ENCODE measurements at regions not wholly inside any gene's neighbourhood (a gene's known extent, or its start where the extent isn't known, plus 50 kb on each side); places are given as distances from the start of the nearest gene placed in this dataset.

GRCh38 chr13:23988546-23989122, 91.3 kb upstream of the C1QTNF9B start:
- H3K27me3 Mint-ChIP-seq (ENCODE audit: low read depth in 3 of 3): peaks cover 4 to 9% (median 5%) of the 10 kb centered on the region in 3 donors

GRCh38 chr13:23990455-23990854, 93.2 kb upstream of the C1QTNF9B start:
- H3K36me3 Mint-ChIP-seq: peaks cover 0 to 3% (median 0%) of the 10 kb centered on the region in 3 donors
- no peaks in the 10 kb centered on the region for H3K9me3 Mint-ChIP-seq
- H3K4me1 Mint-ChIP-seq: peaks cover under 1 to 3% of the 10 kb centered on the region in 2 donors
- no peak overlapping the region for H3K27ac Mint-ChIP-seq
- peaks cover 2 to 5% (median 2%) of the 10 kb centered on the region in 3 donors for H3K27me3 Mint-ChIP-seq (ENCODE audit: low read depth in 3 of 3)
- no peak overlapping the region for H3K4me3 Mint-ChIP-seq
- DNase-seq: no peak

More at GRCh38 chr13:23988546-23989122, 91.3 kb upstream of the C1QTNF9B start:
- no peak overlapping the region for H3K27ac Mint-ChIP-seq
- DNase-seq: no peak
- H3K36me3 Mint-ChIP-seq: peaks cover 0 to 3% (median 0%) of the 10 kb centered on the region in 3 donors
- H3K9me3 Mint-ChIP-seq: no peaks in the 10 kb centered on the region
- no peaks in the 10 kb centered on the region for H3K4me1 Mint-ChIP-seq
- no peak overlapping the region for H3K4me3 Mint-ChIP-seq

- Mint-ChIP-seq H3K27ac (no peak overlapping the region), H3K36me3 (peaks cover 0 to 3% (median 0%) of the 10 kb centered on the region in 3 donors), H3K4me3 (no peak overlapping the region), H3K4me1 (peaks cover 4 to 8% of the 10 kb centered on the region in 2 donors), H3K27me3 (ENCODE audit: low read depth in 3 of 3) (peaks cover 2 to 5% (median 2%) of the 10 kb centered on the region in 3 donors), H3K9me3 (no peaks in the 10 kb centered on the region)
- DNase-seq: no peak
Measured at GRCh38 chr13:23991119-23991518, 93.8 kb upstream of the C1QTNF9B start.

- Mint-ChIP-seq H3K36me3 (peaks cover 0 to 3% (median 0%) of the 10 kb centered on the region in 3 donors), H3K4me3 (no peak overlapping the region), H3K9me3 (no peaks in the 10 kb centered on the region), H3K27ac (no peak overlapping the region), H3K4me1 (peaks cover 4 to 8% of the 10 kb centered on the region in 2 donors), H3K27me3 (ENCODE audit: low read depth in 3 of 3) (peaks cover 0 to 2% (median 2%) of the 10 kb centered on the region in 3 donors)
- DNase-seq: no peak
Measured at GRCh38 chr13:23992781-23993679, 95.7 kb upstream of the C1QTNF9B start.

- no peaks in the 10 kb centered on the region for H3K9me3 Mint-ChIP-seq
- peaks cover 0 to 3% (median 0%) of the 10 kb centered on the region in 3 donors for H3K36me3 Mint-ChIP-seq
- H3K27me3 Mint-ChIP-seq (ENCODE audit: low read depth in 3 of 3): peaks cover 0 to 2% (median 2%) of the 10 kb centered on the region in 3 donors
- no peak for DNase-seq
- H3K4me3 Mint-ChIP-seq: no peak overlapping the region
- H3K4me1 Mint-ChIP-seq: peaks cover 4 to 8% of the 10 kb centered on the region in 2 donors
- no peak overlapping the region for H3K27ac Mint-ChIP-seq
Measured at GRCh38 chr13:23993680-23993985, 96.3 kb upstream of the C1QTNF9B start.

GRCh38 chr13:23995283-23996073, 98.2 kb upstream of the C1QTNF9B start:
- Mint-ChIP-seq H3K9me3 (no peaks in the 10 kb centered on the region), H3K27me3 (ENCODE audit: low read depth in 3 of 3) (no peaks in the 10 kb centered on the region), H3K27ac (peak overlapping the region in 1 of 6 donors; percentile 10)

GRCh38 chr13:23996456-23996855, 99.2 kb upstream of the C1QTNF9B start:
- H3K27me3 Mint-ChIP-seq (ENCODE audit: low read depth in 3 of 3): no peaks in the 10 kb centered on the region
- DNase-seq: no peak
- H3K9me3 Mint-ChIP-seq: no peaks in the 10 kb centered on the region
- H3K4me1 Mint-ChIP-seq: peaks cover 4 to 8% of the 10 kb centered on the region in 2 donors
- no peaks in the 10 kb centered on the region for H3K36me3 Mint-ChIP-seq
- no peak overlapping the region for H3K27ac Mint-ChIP-seq
- H3K4me3 Mint-ChIP-seq: no peak overlapping the region

More at GRCh38 chr13:23995283-23996073, 98.2 kb upstream of the C1QTNF9B start:
- peaks cover 4 to 8% of the 10 kb centered on the region in 2 donors for H3K4me1 Mint-ChIP-seq
- no peaks in the 10 kb centered on the region for H3K36me3 Mint-ChIP-seq
- no peak overlapping the region for H3K4me3 Mint-ChIP-seq
- no peak for DNase-seq

GRCh38 chr13:23999424-23999823, 102.1 kb upstream of the C1QTNF9B start:
- H3K27me3 Mint-ChIP-seq (ENCODE audit: low read depth in 3 of 3): no peaks in the 10 kb centered on the region
- H3K4me3 Mint-ChIP-seq: no peak overlapping the region
- no peak for DNase-seq
- no peak overlapping the region for H3K27ac Mint-ChIP-seq
- no peaks in the 10 kb centered on the region for H3K9me3 Mint-ChIP-seq
- peaks cover 4 to 8% of the 10 kb centered on the region in 2 donors for H3K4me1 Mint-ChIP-seq
- no peaks in the 10 kb centered on the region for H3K36me3 Mint-ChIP-seq

- DNase-seq: no peak
- Mint-ChIP-seq H3K27ac (no peak overlapping the region), H3K27me3 (ENCODE audit: low read depth in 3 of 3) (peaks cover 0 to 1% (median 0%) of the 10 kb centered on the region in 3 donors), H3K9me3 (no peaks in the 10 kb centered on the region), H3K4me3 (no peak overlapping the region), H3K36me3 (no peaks in the 10 kb centered on the region), H3K4me1 (no peaks in the 10 kb centered on the region)
Measured at GRCh38 chr13:24002206-24002815, 105.0 kb upstream of the C1QTNF9B start.

GRCh38 chr13:24004142-24004899, 107.0 kb upstream of the C1QTNF9B start:
- no peaks in the 10 kb centered on the region for H3K36me3 Mint-ChIP-seq
- peaks cover 0 to 1% (median 0%) of the 10 kb centered on the region in 3 donors for H3K27me3 Mint-ChIP-seq (ENCODE audit: low read depth in 3 of 3)
- H3K27ac Mint-ChIP-seq: no peak overlapping the region
- H3K4me3 Mint-ChIP-seq: no peak overlapping the region
- H3K4me1 Mint-ChIP-seq: no peaks in the 10 kb centered on the region
- DNase-seq: no peak
- no peaks in the 10 kb centered on the region for H3K9me3 Mint-ChIP-seq

- Mint-ChIP-seq H3K4me1 (no peaks in the 10 kb centered on the region), H3K36me3 (no peaks in the 10 kb centered on the region), H3K4me3 (no peak overlapping the region), H3K9me3 (no peaks in the 10 kb centered on the region), H3K27ac (no peak overlapping the region), H3K27me3 (ENCODE audit: low read depth in 3 of 3) (peaks cover 0 to 1% (median 0%) of the 10 kb centered on the region in 3 donors)
- no peak for DNase-seq
Measured at GRCh38 chr13:24004971-24005370, 107.7 kb upstream of the C1QTNF9B start.

- no peaks in the 10 kb centered on the region for H3K4me1 Mint-ChIP-seq
- no peak for DNase-seq
- peaks cover 0 to 1% (median 0%) of the 10 kb centered on the region in 3 donors for H3K27me3 Mint-ChIP-seq (ENCODE audit: low read depth in 3 of 3)
- H3K9me3 Mint-ChIP-seq: no peaks in the 10 kb centered on the region
- H3K36me3 Mint-ChIP-seq: no peaks in the 10 kb centered on the region
- no peak overlapping the region for H3K4me3 Mint-ChIP-seq
- no peak overlapping the region for H3K27ac Mint-ChIP-seq
Measured at GRCh38 chr13:24005755-24006281, 108.5 kb upstream of the C1QTNF9B start.

Data from immature natural killer cell (primary cell).